HG03342 (cell line): ENCODE measurements at regions not wholly inside any gene's neighbourhood (a gene's known extent, or its start where the extent isn't known, plus 50 kb on each side); places are given as distances from the start of the nearest gene placed in this dataset.
"Not testable (repeated sequence)": the region's sequence is repeated elsewhere in the genome, so short reads cannot be mapped to it uniquely, and the experiment has no call there.

Experiments used
- ATAC-seq: cut with Tn5 transposase; IDR thresholded peaks from one replicate; pipeline ENCODE4 v1.9.1; 2021; ENCODE audit warnings: mild to moderate bottlenecking, moderate library complexity; ENCODE audit not compliant: unreplicated experiment

- ATAC-seq, result no peak
Measured at GRCh38 chr3:194189243-194189791, 53.4 kb downstream of the HES1 start.

- not testable (repeated sequence) for ATAC-seq
Measured at GRCh38 chr3:194191850-194192249, 55.9 kb downstream of the HES1 start.

GRCh38 chr3:194194051-194194756, 58.3 kb downstream of the HES1 start:
- no peak for ATAC-seq

- no peak for ATAC-seq
Measured at GRCh38 chr3:194194757-194195085, 58.8 kb downstream of the HES1 start.

- ATAC-seq, result no peak
Measured at GRCh38 chr3:194195611-194196010, 59.7 kb downstream of the HES1 start.

- ATAC-seq, result no peak
Measured at GRCh38 chr3:194196876-194197275, 60.9 kb downstream of the HES1 start.

GRCh38 chr3:194197396-194197960, 61.5 kb downstream of the HES1 start:
- no peak for ATAC-seq

- ATAC-seq, result no peak
Measured at GRCh38 chr3:194197981-194198695, 62.2 kb downstream of the HES1 start.

GRCh38 chr3:194198938-194199337, 63.0 kb downstream of the HES1 start:
- no peak for ATAC-seq

GRCh38 chr3:194200422-194201081, 64.6 kb downstream of the HES1 start:
- no peak for ATAC-seq

- ATAC-seq, result no peak
Measured at GRCh38 chr3:194201953-194202666, 66.2 kb downstream of the HES1 start.

GRCh38 chr3:194203482-194204041, 67.6 kb downstream of the HES1 start:
- ATAC-seq, result no peak

- ATAC-seq, result no peak
Measured at GRCh38 chr3:194204042-194204987, 68.4 kb downstream of the HES1 start.

GRCh38 chr3:194205675-194206133, 69.8 kb downstream of the HES1 start:
- no peak for ATAC-seq

GRCh38 chr3:194206320-194206719, 70.4 kb downstream of the HES1 start:
- no peak for ATAC-seq

- ATAC-seq, result no peak
Measured at GRCh38 chr3:194208709-194209108, 72.8 kb downstream of the HES1 start.

- ATAC-seq, result no peak
Measured at GRCh38 chr3:194212161-194212844, 76.4 kb downstream of the HES1 start.

- ATAC-seq, result no peak
Measured at GRCh38 chr3:194212845-194213331, 76.9 kb downstream of the HES1 start.

GRCh38 chr3:194215392-194215791, 79.4 kb downstream of the HES1 start:
- ATAC-seq, result no peak
